CD4-positive, alpha-beta T cell treated with Interleukin-17A for 4 hours (primary cell): ENCODE measurements at regions not wholly inside any gene's neighbourhood (a gene's known extent, or its start where the extent isn't known, plus 50 kb on each side); places are given as distances from the start of the nearest gene placed in this dataset.
"Not testable (repeated sequence)": the region's sequence is repeated elsewhere in the genome, so short reads cannot be mapped to it uniquely, and the experiment has no call there.

Source experiments
- DNase-seq: peaks from one replicate; pipeline ENCODE4 v3.0.0-alpha.2; 2020; ENCODE audit warnings: mixed read lengths

GRCh38 chr2:194462883-194463282 lies 1194.1 kb upstream of the SLC39A10 start:
- DNase-seq = not testable (repeated sequence)

GRCh38 chr2:194455358-194455757 lies 1201.7 kb upstream of the SLC39A10 start:
- DNase-seq = no peak

GRCh38 chr2:194452504-194452903 lies 1204.5 kb upstream of the SLC39A10 start:
- DNase-seq = no peak

GRCh38 chr2:194445226-194445625 lies 1211.8 kb upstream of the SLC39A10 start:
- DNase-seq = no peak

GRCh38 chr2:194443926-194444325 lies 1213.1 kb upstream of the SLC39A10 start:
- no peak for DNase-seq

- DNase-seq = no peak
Measured at GRCh38 chr2:194424683-194425209, 1232.3 kb upstream of the SLC39A10 start.

GRCh38 chr2:194411221-194411620 lies 1245.8 kb upstream of the SLC39A10 start:
- no peak for DNase-seq

- no peak for DNase-seq
Measured at GRCh38 chr2:194395818-194396217, 1261.2 kb upstream of the SLC39A10 start.

- no peak for DNase-seq
Measured at GRCh38 chr2:194385376-194385775, 1271.7 kb upstream of the SLC39A10 start.

- DNase-seq = no peak
Measured at GRCh38 chr2:194383401-194383800, 1273.6 kb upstream of the SLC39A10 start.

GRCh38 chr2:194382221-194382620 lies 1274.8 kb upstream of the SLC39A10 start:
- no peak for DNase-seq

GRCh38 chr2:194380011-194380410 lies 1277.0 kb upstream of the SLC39A10 start:
- no peak for DNase-seq

- not testable (repeated sequence) for DNase-seq
Measured at GRCh38 chr2:194367390-194367789, 1289.6 kb upstream of the SLC39A10 start.

GRCh38 chr2:194363878-194364277 lies 1293.1 kb upstream of the SLC39A10 start:
- no peak for DNase-seq

GRCh38 chr2:194363295-194363694 lies 1293.7 kb upstream of the SLC39A10 start:
- DNase-seq = no peak

GRCh38 chr2:194352505-194352904 lies 1304.5 kb upstream of the SLC39A10 start:
- DNase-seq = no peak

GRCh38 chr2:194346193-194346592 lies 1310.8 kb upstream of the SLC39A10 start:
- no peak for DNase-seq

- DNase-seq = no peak
Measured at GRCh38 chr2:194345347-194345746, 1311.7 kb upstream of the SLC39A10 start.

- DNase-seq = no peak
Measured at GRCh38 chr2:194343167-194343566, 1313.9 kb upstream of the SLC39A10 start.

- no peak for DNase-seq
Measured at GRCh38 chr2:194332799-194333490, 1324.1 kb upstream of the SLC39A10 start.

- DNase-seq = no peak
Measured at GRCh38 chr2:194328456-194328855, 1328.6 kb upstream of the SLC39A10 start.

- DNase-seq = no peak
Measured at GRCh38 chr2:194327196-194327888, 1329.7 kb upstream of the SLC39A10 start.

GRCh38 chr2:194323740-194324139 lies 1333.3 kb upstream of the SLC39A10 start:
- no peak for DNase-seq

- no peak for DNase-seq
Measured at GRCh38 chr2:194320520-194320919, 1336.5 kb upstream of the SLC39A10 start.
